GM06990 (cell line): ENCODE measurements at regions not wholly inside any gene's neighbourhood (a gene's known extent, or its start where the extent isn't known, plus 50 kb on each side); places are given as distances from the start of the nearest gene placed in this dataset.

Experiments
- DNase-seq: peaks from one replicate; pipeline ENCODE4 v3.0.0-alpha.2; 2011; ENCODE audit not compliant: insufficient read length; ENCODE audit errors: extremely low read depth
- H3K27me3 ChIP-seq: replicated peaks from 2 replicates; pipeline ENCODE4 v1.6.0; 2011; ENCODE audit warnings: low read length; ENCODE audit not compliant: control insufficient read depth, insufficient read depth
- H3K36me3 ChIP-seq: 2 replicates; pipeline ENCODE4 v1.5.1; 2011; ENCODE audit warnings: low read length; ENCODE audit not compliant: control insufficient read depth, insufficient read depth
- H3K4me3 ChIP-seq: replicated peaks from 2 replicates; pipeline ENCODE4 v1.5.1; 2011; ENCODE audit warnings: low read depth, mild to moderate bottlenecking, control low read depth, low read length
- CTCF ChIP-seq: IDR thresholded peaks from 2 replicates; pipeline ENCODE4 v1.5.1; 2011; ENCODE audit warnings: low read length, control low read depth, mild to moderate bottlenecking, inconsistent platforms; ENCODE audit not compliant: insufficient read depth, poor library complexity, severe bottlenecking

- no peak for TF ChIP-seq CTCF
- no peak for DNase-seq
- Histone ChIP-seq H3K36me3 (no peaks in the 10 kb centered on the region), H3K27me3 (no peaks in the 10 kb centered on the region), H3K4me3 (no peak overlapping the region)
Observed at GRCh38 chr21:16046656-16047330, 317.0 kb downstream of the USP25 start.

- Histone ChIP-seq H3K36me3 (no peaks in the 10 kb centered on the region), H3K4me3 (no peak overlapping the region), H3K27me3 (no peaks in the 10 kb centered on the region)
- no peak for DNase-seq
- TF ChIP-seq CTCF = no peak
Observed at GRCh38 chr21:16047904-16048303, 318.1 kb downstream of the USP25 start.

GRCh38 chr21:16055014-16055413, 325.2 kb downstream of the USP25 start:
- DNase-seq = no peak
- TF ChIP-seq CTCF = no peak
- no peak overlapping the region for H3K4me3 ChIP-seq
- H3K27me3 ChIP-seq = no peaks in the 10 kb centered on the region
- H3K36me3 ChIP-seq = no peaks in the 10 kb centered on the region

GRCh38 chr21:16058896-16059295, 329.1 kb downstream of the USP25 start:
- DNase-seq = no peak
- Histone ChIP-seq H3K4me3 (no peak overlapping the region), H3K36me3 (no peaks in the 10 kb centered on the region), H3K27me3 (no peaks in the 10 kb centered on the region)
- no peak for TF ChIP-seq CTCF

- Histone ChIP-seq H3K27me3 (no peaks in the 10 kb centered on the region), H3K36me3 (no peaks in the 10 kb centered on the region), H3K4me3 (no peak overlapping the region)
- no peak for TF ChIP-seq CTCF
- no peak for DNase-seq
Observed at GRCh38 chr21:16059981-16060380, 330.2 kb downstream of the USP25 start.

GRCh38 chr21:16061194-16061593, 331.4 kb downstream of the USP25 start:
- H3K36me3 ChIP-seq = no peaks in the 10 kb centered on the region
- DNase-seq = no peak
- no peak overlapping the region for H3K4me3 ChIP-seq
- TF ChIP-seq CTCF = no peak
- no peaks in the 10 kb centered on the region for H3K27me3 ChIP-seq
